IPS-15b (cell line): ENCODE measurements at regions not wholly inside any gene's neighbourhood (a gene's known extent, or its start where the extent isn't known, plus 50 kb on each side); places are given as distances from the start of the nearest gene placed in this dataset.
"Not testable (repeated sequence)": the region's sequence is repeated elsewhere in the genome, so short reads cannot be mapped to it uniquely, and the experiment has no call there.

Experiments used
- H3K27me3 ChIP-seq: one replicate; pipeline ENCODE4 v1.6.1; 2013; ENCODE audit warnings: low read length; ENCODE audit not compliant: control insufficient read depth, insufficient read depth
- H3K36me3 ChIP-seq: one replicate; pipeline ENCODE4 v1.6.1; 2013; ENCODE audit warnings: low read length; ENCODE audit not compliant: control insufficient read depth, insufficient read depth
- H3K4me1 ChIP-seq: one replicate; pipeline ENCODE4 v1.6.1; 2013; ENCODE audit warnings: mild to moderate bottlenecking, low read length; ENCODE audit not compliant: control insufficient read depth, insufficient read depth
- H3K4me3 ChIP-seq: one replicate; pipeline ENCODE4 v1.5.1; 2013; ENCODE audit warnings: low read depth, low read length
- H3K9ac ChIP-seq: one replicate; pipeline ENCODE4 v1.6.1; 2013; ENCODE audit warnings: low read depth, mild to moderate bottlenecking, low read length
- H3K9me3 ChIP-seq: one replicate; pipeline ENCODE4 v1.6.1; 2013; ENCODE audit warnings: mild to moderate bottlenecking, low read length; ENCODE audit not compliant: control insufficient read depth, insufficient read depth

DNA sequence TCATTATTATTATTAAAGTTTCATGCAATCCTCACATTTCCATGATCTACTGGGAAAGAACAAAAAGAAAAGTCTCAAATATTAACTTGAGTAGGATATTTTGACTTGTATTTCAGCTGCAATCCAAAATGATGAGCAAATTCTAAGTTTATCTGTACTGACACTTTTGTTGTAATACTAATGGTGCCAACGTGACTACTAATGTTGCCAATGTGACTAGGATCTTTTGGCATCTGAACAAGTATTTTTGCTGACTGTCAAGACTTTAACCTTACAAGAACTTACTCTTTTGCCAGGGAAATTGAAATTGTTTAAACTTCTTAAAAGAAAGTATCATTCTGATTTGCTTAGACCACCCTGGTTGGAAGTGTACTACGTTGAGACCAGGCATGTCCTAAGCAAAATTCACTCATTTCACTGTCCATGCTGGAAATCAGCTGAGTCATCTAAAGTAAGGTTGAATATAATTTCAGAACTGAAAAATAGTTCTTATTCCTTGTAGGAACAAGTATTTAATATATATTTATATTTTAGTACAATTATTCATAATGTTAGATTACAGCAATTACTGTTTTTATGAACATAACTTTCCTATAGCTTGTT, 78.5 kb upstream of the LYZL1 start:
- no peaks in the 10 kb centered on the region for H3K36me3 ChIP-seq
- no peak overlapping the region for H3K4me3 ChIP-seq
- H3K9ac ChIP-seq = no peak overlapping the region
- H3K27me3 ChIP-seq = no peaks in the 10 kb centered on the region
- no peaks in the 10 kb centered on the region for H3K9me3 ChIP-seq
- no peaks in the 10 kb centered on the region for H3K4me1 ChIP-seq

GRCh38 chr10:29212597-29212996, 76.3 kb upstream of the LYZL1 start:
- Histone ChIP-seq H3K4me1 (no peaks in the 10 kb centered on the region), H3K4me3 (no peak overlapping the region), H3K9me3 (no peaks in the 10 kb centered on the region), H3K36me3 (no peaks in the 10 kb centered on the region), H3K27me3 (no peaks in the 10 kb centered on the region), H3K9ac (no peak overlapping the region)

DNA sequence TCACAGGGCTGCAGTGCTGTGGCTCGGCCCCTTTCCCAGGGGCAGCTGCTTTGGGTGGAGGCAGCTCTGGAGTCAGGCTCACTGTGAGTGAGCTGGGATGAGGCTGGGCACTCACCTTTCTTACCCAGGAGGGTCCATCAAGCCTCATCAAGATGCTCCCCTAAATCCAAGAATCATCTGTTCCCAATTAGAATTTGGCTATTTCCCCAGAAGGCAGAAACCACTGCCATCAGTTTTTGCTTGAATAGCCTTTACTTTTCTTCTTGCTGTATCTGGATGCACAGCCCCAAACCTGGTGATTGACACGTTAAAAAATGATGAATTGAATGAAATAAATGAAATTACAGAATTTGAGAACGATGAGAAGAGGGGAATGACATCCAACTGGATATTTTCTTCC, 74.3 kb upstream of the LYZL1 start:
- H3K4me3 ChIP-seq = no peak overlapping the region
- H3K36me3 ChIP-seq = no peaks in the 10 kb centered on the region
- H3K9ac ChIP-seq = no peak overlapping the region
- no peaks in the 10 kb centered on the region for H3K4me1 ChIP-seq
- H3K27me3 ChIP-seq = no peaks in the 10 kb centered on the region
- H3K9me3 ChIP-seq = no peaks in the 10 kb centered on the region

GRCh38 chr10:29217292-29217738, 71.6 kb upstream of the LYZL1 start:
- Histone ChIP-seq H3K4me1 (no peaks in the 10 kb centered on the region), H3K27me3 (no peaks in the 10 kb centered on the region), H3K9me3 (no peaks in the 10 kb centered on the region), H3K9ac (no peak overlapping the region), H3K36me3 (no peaks in the 10 kb centered on the region), H3K4me3 (no peak overlapping the region)

DNA sequence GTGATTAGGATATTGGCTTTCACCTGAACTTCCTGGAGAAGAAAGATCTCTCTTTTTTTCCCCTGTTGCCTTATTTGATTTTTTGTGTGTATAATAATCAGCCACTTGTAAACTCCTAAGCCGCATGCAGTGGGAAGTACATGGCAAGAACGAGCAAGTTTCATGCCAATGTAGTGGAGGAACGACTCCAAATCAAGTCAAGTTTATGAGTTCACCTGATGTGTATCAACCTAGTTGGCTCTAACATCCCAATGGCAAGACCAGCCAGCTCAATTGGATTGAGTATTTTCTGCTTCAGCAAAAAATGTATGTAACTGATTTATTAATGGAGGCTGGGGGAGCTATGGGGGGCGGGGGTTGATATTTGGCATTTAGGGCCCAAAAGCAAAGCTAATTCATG, 65.5 kb upstream of the LYZL1 start:
- H3K9me3 ChIP-seq = no peaks in the 10 kb centered on the region
- no peak overlapping the region for H3K4me3 ChIP-seq
- no peaks in the 10 kb centered on the region for H3K4me1 ChIP-seq
- no peak overlapping the region for H3K9ac ChIP-seq
- H3K36me3 ChIP-seq = no peaks in the 10 kb centered on the region
- no peaks in the 10 kb centered on the region for H3K27me3 ChIP-seq

GRCh38 chr10:29224631-29225030, 64.2 kb upstream of the LYZL1 start:
- H3K9ac ChIP-seq = no peak overlapping the region
- no peaks in the 10 kb centered on the region for H3K4me1 ChIP-seq
- H3K27me3 ChIP-seq = no peaks in the 10 kb centered on the region
- H3K36me3 ChIP-seq = no peaks in the 10 kb centered on the region
- H3K9me3 ChIP-seq = no peaks in the 10 kb centered on the region
- H3K4me3 ChIP-seq = no peak overlapping the region

GRCh38 chr10:29227201-29227600, 61.7 kb upstream of the LYZL1 start:
- no peaks in the 10 kb centered on the region for H3K36me3 ChIP-seq
- H3K27me3 ChIP-seq = no peaks in the 10 kb centered on the region
- H3K4me3 ChIP-seq = no peak overlapping the region
- H3K9ac ChIP-seq = no peak overlapping the region
- no peaks in the 10 kb centered on the region for H3K9me3 ChIP-seq
- no peaks in the 10 kb centered on the region for H3K4me1 ChIP-seq

DNA sequence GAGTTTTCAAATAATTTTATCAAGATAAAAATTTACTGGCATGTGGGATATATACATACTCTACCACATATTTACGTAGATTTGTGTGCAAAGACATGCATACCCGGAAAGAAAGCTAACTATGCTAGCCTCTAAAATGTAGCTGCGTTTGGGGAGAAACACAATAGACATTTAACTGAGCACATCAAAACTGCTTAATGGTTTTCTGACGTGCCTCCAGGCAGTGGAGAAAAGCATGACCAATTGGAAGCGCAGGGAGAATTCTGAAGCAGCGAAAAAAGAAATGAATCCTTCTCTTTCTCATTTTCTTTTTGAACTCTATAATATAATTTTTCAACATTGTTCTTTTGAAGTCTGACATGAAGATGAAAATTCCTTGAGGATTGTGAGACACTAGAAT, 60.3 kb upstream of the LYZL1 start:
- Histone ChIP-seq H3K27me3 (no peaks in the 10 kb centered on the region), H3K4me3 (no peak overlapping the region), H3K9ac (no peak overlapping the region), H3K9me3 (no peaks in the 10 kb centered on the region), H3K4me1 (no peaks in the 10 kb centered on the region), H3K36me3 (no peaks in the 10 kb centered on the region)

DNA sequence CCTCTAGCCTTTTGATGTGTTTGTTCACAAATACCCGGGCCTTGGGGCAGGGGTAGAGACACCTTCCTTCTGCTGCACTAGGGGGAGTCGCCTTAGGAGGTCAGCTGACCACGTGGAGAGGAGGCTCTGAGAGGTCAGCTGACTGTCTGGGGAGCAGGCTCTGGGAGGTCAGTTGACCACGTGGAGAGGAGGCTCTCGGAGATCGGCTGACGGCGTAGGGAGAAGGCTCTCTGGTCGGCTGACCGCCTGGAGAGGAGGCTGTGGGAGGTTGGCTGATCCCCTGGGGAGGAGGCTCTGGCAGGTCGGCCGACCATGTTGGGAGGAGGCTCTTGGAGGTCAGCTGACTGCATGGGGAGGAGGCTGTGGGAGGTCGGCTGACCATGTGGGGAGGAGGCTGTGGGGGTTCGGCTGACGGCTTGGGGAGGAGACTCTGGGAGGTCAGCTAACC, 59.6 kb upstream of the LYZL1 start:
- no peaks in the 10 kb centered on the region for H3K36me3 ChIP-seq
- H3K4me1 ChIP-seq = no peaks in the 10 kb centered on the region
- no peaks in the 10 kb centered on the region for H3K9me3 ChIP-seq
- H3K9ac ChIP-seq = no peak overlapping the region
- H3K27me3 ChIP-seq = no peaks in the 10 kb centered on the region
- no peak overlapping the region for H3K4me3 ChIP-seq

DNA sequence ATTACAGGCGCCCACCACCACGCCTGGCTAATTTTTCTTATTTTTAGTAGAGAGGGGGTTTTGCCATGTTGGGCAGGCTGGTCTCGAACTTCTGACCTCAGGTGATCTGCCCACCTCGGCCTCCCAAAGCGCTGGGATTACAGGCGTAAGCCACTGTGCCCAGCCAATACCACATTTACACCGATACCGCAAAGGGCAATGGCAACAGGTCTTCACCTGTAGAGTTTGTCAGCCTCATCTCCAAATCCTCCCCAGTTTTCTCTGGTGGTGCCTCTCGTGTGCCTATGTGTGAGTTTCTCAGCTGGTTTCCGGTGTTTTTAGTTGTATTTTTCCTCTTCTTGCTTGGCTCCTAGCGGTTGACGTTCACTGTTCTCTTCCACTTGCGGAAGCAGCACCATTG, 52.0 kb upstream of the LYZL1 start:
- not testable (repeated sequence) for H3K9ac ChIP-seq, H3K36me3 ChIP-seq, H3K4me3 ChIP-seq, H3K9me3 ChIP-seq, H3K27me3 ChIP-seq, H3K4me1 ChIP-seq

GRCh38 chr10:29237786-29238185, 51.1 kb upstream of the LYZL1 start:
- Histone ChIP-seq H3K9me3 (no peaks in the 10 kb centered on the region), H3K36me3 (no peaks in the 10 kb centered on the region), H3K27me3 (no peaks in the 10 kb centered on the region)

GRCh38 chr10:29238523-29239135, 50.2 kb upstream of the LYZL1 start:
- H3K9ac ChIP-seq = no peak overlapping the region
- H3K36me3 ChIP-seq = no peaks in the 10 kb centered on the region
- H3K4me1 ChIP-seq = peaks cover 3% of the 10 kb centered on the region
- no peak overlapping the region for H3K4me3 ChIP-seq
- H3K9me3 ChIP-seq = no peaks in the 10 kb centered on the region
- no peaks in the 10 kb centered on the region for H3K27me3 ChIP-seq

More at GRCh38 chr10:29237786-29238185, 51.1 kb upstream of the LYZL1 start:
- peaks cover 3% of the 10 kb centered on the region for H3K4me1 ChIP-seq
- H3K4me3 ChIP-seq = no peak overlapping the region
- H3K9ac ChIP-seq = no peak overlapping the region
